ENCODE measurements at regions not wholly inside any gene's neighbourhood (a gene's known extent, or its start where the extent isn't known, plus 50 kb on each side); places are given as distances from the start of the nearest gene placed in this dataset.

DNA sequence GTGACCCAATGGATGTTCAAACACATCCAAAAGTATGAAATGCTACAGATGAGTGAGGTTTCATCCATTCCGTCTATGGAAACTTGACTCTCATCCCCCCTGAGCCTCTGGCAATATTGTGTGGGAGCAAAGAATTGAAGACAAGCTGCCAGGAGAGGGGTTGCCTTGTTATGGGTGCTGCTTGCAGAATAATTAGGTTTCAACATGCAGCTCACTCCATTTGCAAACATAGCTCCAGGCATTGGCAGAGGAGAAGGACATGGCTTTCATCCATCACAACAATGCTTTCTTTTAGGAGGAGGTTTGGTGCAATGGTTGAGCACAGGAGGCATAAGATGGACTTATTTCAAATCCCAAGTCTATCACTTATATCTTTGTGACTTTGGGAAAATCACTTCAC, 220.7 kb upstream of the SRRM4 start:
- Histone ChIP-seq H3K4me3 (replicated peaks in 1 of 4; ENCODE audit: control extremely low read depth in 1 of 4, insufficient read depth in 1 of 4, low read depth in 3 of 4, low read length in 4 of 4) (no peak overlapping the region), H3K36me3 (ENCODE audit: control insufficient read depth, insufficient read depth, low read length) (no peaks in the 10 kb centered on the region), H3K27ac (ENCODE audit: insufficient read depth, low read length) (no peak overlapping the region), H3K27me3 (ENCODE audit: control insufficient read depth, insufficient read depth, low read length) (no peaks in the 10 kb centered on the region), H3K9me3 (ENCODE audit: control insufficient read depth, insufficient read depth, low read depth, low read length) (no peaks in the 10 kb centered on the region), H3K79me2 (ENCODE audit: control insufficient read depth, insufficient read depth, low read length) (no peaks in the 10 kb centered on the region), H3K9ac (ENCODE audit: insufficient read depth, low read length) (no peak overlapping the region), H3K4me2 (ENCODE audit: extremely low read depth, insufficient read depth, low read length) (no peak overlapping the region), H2AFZ (ENCODE audit: low read length) (no peak overlapping the region), H4K20me1 (ENCODE audit: control insufficient read depth, extremely low read depth, insufficient read depth, low read length) (no peaks in the 10 kb centered on the region), H3K4me1 (ENCODE audit: control insufficient read depth, extremely low read depth, insufficient read depth, low read length) (no peaks in the 10 kb centered on the region)
- TF ChIP-seq EZH2 (IDR thresholded peaks at IDR 0.05; ENCODE audit: low read length, missing control alignments), result no peak
- DNase-seq (ENCODE audit: low read depth in 2 of 2), result no peak

- no peaks in the 10 kb centered on the region for H3K4me1 ChIP-seq (ENCODE audit: control insufficient read depth, extremely low read depth, insufficient read depth, low read length)
- no peaks in the 10 kb centered on the region for H4K20me1 ChIP-seq (ENCODE audit: control insufficient read depth, extremely low read depth, insufficient read depth, low read length)
- no peaks in the 10 kb centered on the region for H3K27me3 ChIP-seq (ENCODE audit: control insufficient read depth, insufficient read depth, low read length)
- TF ChIP-seq EZH2 (IDR thresholded peaks at IDR 0.05; ENCODE audit: low read length, missing control alignments) (no peak), CTCF (conservative IDR thresholded peaks at IDR 0.05 in 1 of 2, IDR thresholded peaks at IDR 0.05 in 1 of 2; ENCODE audit: low read depth in 1 of 2, low read length in 2 of 2) (no peak)
- H3K79me2 ChIP-seq (ENCODE audit: control insufficient read depth, insufficient read depth, low read length), result no peaks in the 10 kb centered on the region
- H3K4me3 ChIP-seq (replicated peaks in 1 of 4; ENCODE audit: control extremely low read depth in 1 of 4, insufficient read depth in 1 of 4, low read depth in 3 of 4, low read length in 4 of 4), result no peak overlapping the region
- H3K9ac ChIP-seq (ENCODE audit: insufficient read depth, low read length), result no peak overlapping the region
- H3K4me2 ChIP-seq (ENCODE audit: extremely low read depth, insufficient read depth, low read length), result no peak overlapping the region
- H3K36me3 ChIP-seq (ENCODE audit: control insufficient read depth, insufficient read depth, low read length), result no peaks in the 10 kb centered on the region
- H3K27ac ChIP-seq (ENCODE audit: insufficient read depth, low read length), result no peak overlapping the region
- DNase-seq (ENCODE audit: low read depth in 2 of 2), result no peak
- no peaks in the 10 kb centered on the region for H3K9me3 ChIP-seq (ENCODE audit: control insufficient read depth, insufficient read depth, low read depth, low read length)
- H2AFZ ChIP-seq (ENCODE audit: low read length), result no peak overlapping the region
Measured at GRCh38 chr12:118763234-118763633, 218.1 kb upstream of the SRRM4 start.

DNA sequence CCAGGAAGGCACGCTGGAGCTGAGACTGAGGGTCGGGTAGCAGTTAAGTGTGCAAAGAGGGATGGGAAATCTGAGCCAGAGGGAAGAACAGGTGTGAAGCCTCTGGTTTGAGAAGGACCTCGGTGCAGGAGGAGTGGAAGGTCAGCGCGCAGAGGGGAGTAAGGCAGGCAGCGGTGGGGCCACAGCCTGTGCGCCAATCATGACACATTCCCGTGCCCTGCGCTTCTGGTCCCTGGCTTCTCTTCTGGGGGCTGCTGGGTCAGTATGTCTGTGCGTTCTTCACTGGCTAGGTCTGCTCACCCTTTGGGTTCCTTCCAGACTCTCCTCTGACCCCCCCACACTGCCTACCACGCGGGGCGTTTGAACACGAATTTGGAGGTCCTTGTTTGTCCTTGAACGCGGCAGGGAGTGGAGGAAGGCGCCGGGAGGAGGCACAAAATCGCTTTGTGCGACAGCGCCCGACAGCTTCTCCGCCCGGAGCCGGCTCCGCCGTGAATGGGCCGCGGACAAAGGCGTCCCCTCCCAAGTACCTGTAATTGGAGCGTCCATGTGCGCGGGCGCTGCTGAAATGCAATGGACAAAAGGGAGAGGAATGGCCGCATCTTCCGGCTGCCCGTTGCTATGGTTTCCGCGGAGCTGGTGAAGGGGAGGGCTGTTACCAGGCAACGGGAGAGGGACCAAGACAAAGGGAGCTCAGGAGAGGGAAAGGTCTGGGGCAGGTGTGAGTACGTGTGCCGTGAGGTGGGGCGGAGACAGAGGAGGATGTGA, 207.2 kb upstream of the SRRM4 start:
- Histone ChIP-seq H4K20me1 (ENCODE audit: control insufficient read depth, extremely low read depth, insufficient read depth, low read length) (no peaks in the 10 kb centered on the region), H3K4me1 (ENCODE audit: control insufficient read depth, extremely low read depth, insufficient read depth, low read length) (no peaks in the 10 kb centered on the region), H2AFZ (ENCODE audit: low read length) (no peak overlapping the region), H3K79me2 (ENCODE audit: control insufficient read depth, insufficient read depth, low read length) (no peaks in the 10 kb centered on the region), H3K27me3 (ENCODE audit: control insufficient read depth, insufficient read depth, low read length) (no peaks in the 10 kb centered on the region), H3K4me3 (replicated peaks in 1 of 4; ENCODE audit: control extremely low read depth in 1 of 4, insufficient read depth in 1 of 4, low read depth in 3 of 4, low read length in 4 of 4) (no peak overlapping the region), H3K36me3 (ENCODE audit: control insufficient read depth, insufficient read depth, low read length) (no peaks in the 10 kb centered on the region), H3K9ac (ENCODE audit: insufficient read depth, low read length) (no peak overlapping the region), H3K27ac (ENCODE audit: insufficient read depth, low read length) (no peak overlapping the region), H3K4me2 (ENCODE audit: extremely low read depth, insufficient read depth, low read length) (no peak overlapping the region), H3K9me3 (ENCODE audit: control insufficient read depth, insufficient read depth, low read depth, low read length) (no peaks in the 10 kb centered on the region)
- TF ChIP-seq EZH2 (IDR thresholded peaks at IDR 0.05; ENCODE audit: low read length, missing control alignments) (no peak), CTCF (conservative IDR thresholded peaks at IDR 0.05 in 1 of 2, IDR thresholded peaks at IDR 0.05 in 1 of 2; ENCODE audit: low read depth in 1 of 2, low read length in 2 of 2) (no peak)
- DNase-seq (ENCODE audit: low read depth in 2 of 2), result no peak
